Ishikawa (cell line): ENCODE measurements at regions not wholly inside any gene's neighbourhood (a gene's known extent, or its start where the extent isn't known, plus 50 kb on each side); places are given as distances from the start of the nearest gene placed in this dataset.

Source experiments
- CEBPB ChIP-seq: IDR thresholded peaks from 2 replicates; pipeline ENCODE4 v1.6.1; 2012
- CREB1 ChIP-seq: IDR thresholded peaks from 2 replicates; pipeline ENCODE4 v1.6.1; 2012; ENCODE audit warnings: low read depth
- EGR1 ChIP-seq: IDR thresholded peaks from 2 replicates; pipeline ENCODE4 v1.6.1; 2012
- EP300 ChIP-seq: IDR thresholded peaks from 2 replicates; pipeline ENCODE4 v1.6.1; 2012; ENCODE audit warnings: borderline replicate concordance
- FOXM1 ChIP-seq: IDR thresholded peaks from 2 replicates; pipeline ENCODE4 v1.6.1; 2012; ENCODE audit warnings: low read depth, borderline replicate concordance
- RAD21 ChIP-seq: IDR thresholded peaks from 2 replicates; pipeline ENCODE4 v1.6.1; 2012; ENCODE audit warnings: low read depth
- REST ChIP-seq: IDR thresholded peaks from 2 replicates; pipeline ENCODE4 v1.6.1; 2012; ENCODE audit warnings: low read depth, mild to moderate bottlenecking
- TAF1 ChIP-seq: IDR thresholded peaks from 2 replicates; pipeline ENCODE4 v1.6.1; 2012; ENCODE audit warnings: low read depth, mild to moderate bottlenecking
- TCF12 ChIP-seq: IDR thresholded peaks from 2 replicates; pipeline ENCODE4 v1.6.1; 2012; ENCODE audit warnings: low read depth
- YY1 ChIP-seq: IDR thresholded peaks from 2 replicates; pipeline ENCODE4 v1.6.1; 2012; ENCODE audit warnings: low read depth
- ZBTB7A ChIP-seq: IDR thresholded peaks from 2 replicates; pipeline ENCODE4 v1.6.1; 2012; ENCODE audit warnings: low read depth
- TF ChIP-seq, protein P1 (sequence below): IDR thresholded peaks from 2 replicates; pipeline ENCODE4 v1.6.1; 2012
- TF ChIP-seq, protein P2 (sequence below): IDR thresholded peaks from 2 replicates; pipeline ENCODE4 v1.6.1; 2012

- no peak for TF ChIP-seq FOXM1
- TF ChIP-seq CREB1, result no peak
- TF ChIP-seq TAF1, result no peak
- TF ChIP-seq CEBPB, result no peak
- no peak for TF ChIP-seq REST
- TF ChIP-seq YY1, result no peak
- TF ChIP-seq, protein P1, sequence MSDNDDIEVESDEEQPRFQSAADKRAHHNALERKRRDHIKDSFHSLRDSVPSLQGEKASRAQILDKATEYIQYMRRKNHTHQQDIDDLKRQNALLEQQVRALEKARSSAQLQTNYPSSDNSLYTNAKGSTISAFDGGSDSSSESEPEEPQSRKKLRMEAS, result no peak
- TF ChIP-seq, protein P2, sequence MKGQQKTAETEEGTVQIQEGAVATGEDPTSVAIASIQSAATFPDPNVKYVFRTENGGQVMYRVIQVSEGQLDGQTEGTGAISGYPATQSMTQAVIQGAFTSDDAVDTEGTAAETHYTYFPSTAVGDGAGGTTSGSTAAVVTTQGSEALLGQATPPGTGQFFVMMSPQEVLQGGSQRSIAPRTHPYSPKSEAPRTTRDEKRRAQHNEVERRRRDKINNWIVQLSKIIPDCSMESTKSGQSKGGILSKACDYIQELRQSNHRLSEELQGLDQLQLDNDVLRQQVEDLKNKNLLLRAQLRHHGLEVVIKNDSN, result no peak
- no peak for TF ChIP-seq ZBTB7A
- TF ChIP-seq EP300, result no peak
- no peak for TF ChIP-seq RAD21
- no peak for TF ChIP-seq EGR1
- TF ChIP-seq TCF12, result no peak
Measured at GRCh38 chr3:150084128-150084527, 113.4 kb upstream of the PFN2 start.
